OCI-LY7 (cell line): ENCODE measurements at regions not wholly inside any gene's neighbourhood (a gene's known extent, or its start where the extent isn't known, plus 50 kb on each side); places are given as distances from the start of the nearest gene placed in this dataset.

ENCODE experiments used
- BruUV-seq: library from RNA; stranded (reverse); fragments of 400-500 nt; replicated peaks from 2 replicates; lab custom pipeline; 2021; lab: Mats Ljungman, UMichigan
- CTCF ChIA-PET: fragments of 300-600 bp; sonication (Branson Sonifier 250); formaldehyde crosslinking; loops from one replicate; lab custom pipeline; 2022; ENCODE audit warnings: antibody characterized with exemption; ENCODE audit not compliant: unreplicated experiment; lab: Charles Lee
- POLR2A ChIA-PET: fragments of 300-600 bp; sonication (Branson Sonifier 250); formaldehyde crosslinking; loops from one replicate; lab custom pipeline; 2022; ENCODE audit warnings: antibody characterized with exemption; lab: Charles Lee
- DNase-seq: peaks from one replicate; pipeline ENCODE4 v3.0.0-alpha.2; 2015; ENCODE audit warnings: low spot score
- H2AFZ ChIP-seq: fragments of 200-600 bp; sonication (generic), shearing (Covaris generic); 2 replicates; pipeline ENCODE4 v1.6.1; 2014; ENCODE audit warnings: mild to moderate bottlenecking, antibody characterized with exemption, low read length, moderate library complexity
- H3K27ac ChIP-seq: fragments of 200-600 bp; sonication (generic); 2 replicates; pipeline ENCODE4 v1.5.1; 2014; ENCODE audit warnings: mixed run types, low read depth, mild to moderate bottlenecking, moderate library complexity, low read length, inconsistent platforms; ENCODE audit not compliant: poor library complexity, severe bottlenecking
- H3K36me3 ChIP-seq: fragments of 200-600 bp; sonication (generic); 2 replicates; pipeline ENCODE4 v1.6.1; 2014; ENCODE audit warnings: mild to moderate bottlenecking, antibody characterized with exemption, low read length, moderate library complexity, mixed read lengths; ENCODE audit not compliant: insufficient read depth
- H3K4me1 ChIP-seq: fragments of 200-600 bp; sonication (generic); 2 replicates; pipeline ENCODE4 v1.5.1; 2014; ENCODE audit warnings: mild to moderate bottlenecking, low read length; ENCODE audit not compliant: insufficient read depth, poor library complexity, severe bottlenecking
- H3K4me2 ChIP-seq: fragments of 200-600 bp; sonication (generic); 2 replicates; pipeline ENCODE4 v1.6.1; 2014; ENCODE audit warnings: mild to moderate bottlenecking, low read length
- H3K4me3 ChIP-seq: fragments of 200-600 bp; sonication (generic); 2 replicates; pipeline ENCODE4 v1.5.1; 2014; ENCODE audit warnings: mild to moderate bottlenecking, low read depth, low read length; ENCODE audit not compliant: poor library complexity, severe bottlenecking
- H3K79me2 ChIP-seq: fragments of 200-600 bp; sonication (generic); 2 replicates; pipeline ENCODE4 v1.6.1; 2016; ENCODE audit warnings: low read depth, mild to moderate bottlenecking, low read length, moderate library complexity, mixed read lengths; ENCODE audit not compliant: insufficient read depth
- H3K9me2 ChIP-seq: fragments of 200-600 bp; sonication (generic); 2 replicates; pipeline ENCODE4 v1.6.1; 2016; ENCODE audit warnings: mild to moderate bottlenecking, low read length, mixed read lengths; ENCODE audit not compliant: insufficient read depth
- H3K9me3 ChIP-seq: fragments of 200-600 bp; sonication (generic); 2 replicates; pipeline ENCODE4 v1.6.1; 2014; ENCODE audit warnings: mild to moderate bottlenecking, mixed run types, low read length, mixed read lengths
- H4K20me1 ChIP-seq: fragments of 200-600 bp; sonication (generic); 2 replicates; pipeline ENCODE4 v1.6.1; 2014; ENCODE audit warnings: mild to moderate bottlenecking, antibody characterized with exemption, low read length, moderate library complexity, mixed read lengths; ENCODE audit not compliant: insufficient read depth
- EZH2phosphoT487 ChIP-seq: fragments of 200-600 bp; sonication (generic); IDR thresholded peaks from 2 replicates; pipeline ENCODE4 v1.6.1; 2018; ENCODE audit warnings: low read depth, borderline replicate concordance, mild to moderate bottlenecking, mixed run types, antibody characterized with exemption, low read length, moderate library complexity, mixed read lengths
- intact Hi-C: fragments of 100-400 bp; cut with micrococcal nuclease; formaldehyde crosslinking; loops from one replicate; pipeline ENCODE4 v1.10.0; 2022; ENCODE audit not compliant: unreplicated experiment
- TF ChIP-seq, protein P1 (sequence below): fragments of 200-600 bp; sonication (generic); conservative IDR thresholded peaks from 2 replicates; pipeline ENCODE4 v1.5.1; 2014; ENCODE audit warnings: mild to moderate bottlenecking, antibody characterized with exemption, low read length, moderate library complexity, mixed read lengths

GRCh38 chr2:129469871-129470270 lies 509.6 kb upstream of the RAB6C start:
- CTCF ChIA-PET = no interaction called here
- intact Hi-C loops = no loop called here
- H3K27ac ChIP-seq = no peak overlapping the region
- no peak for DNase-seq
- H2AFZ ChIP-seq = no peak overlapping the region
- H3K4me3 ChIP-seq = no peak overlapping the region
- no peaks in the 10 kb centered on the region for H3K79me2 ChIP-seq
- no peaks in the 10 kb centered on the region for H3K36me3 ChIP-seq
- TF ChIP-seq, protein P1, sequence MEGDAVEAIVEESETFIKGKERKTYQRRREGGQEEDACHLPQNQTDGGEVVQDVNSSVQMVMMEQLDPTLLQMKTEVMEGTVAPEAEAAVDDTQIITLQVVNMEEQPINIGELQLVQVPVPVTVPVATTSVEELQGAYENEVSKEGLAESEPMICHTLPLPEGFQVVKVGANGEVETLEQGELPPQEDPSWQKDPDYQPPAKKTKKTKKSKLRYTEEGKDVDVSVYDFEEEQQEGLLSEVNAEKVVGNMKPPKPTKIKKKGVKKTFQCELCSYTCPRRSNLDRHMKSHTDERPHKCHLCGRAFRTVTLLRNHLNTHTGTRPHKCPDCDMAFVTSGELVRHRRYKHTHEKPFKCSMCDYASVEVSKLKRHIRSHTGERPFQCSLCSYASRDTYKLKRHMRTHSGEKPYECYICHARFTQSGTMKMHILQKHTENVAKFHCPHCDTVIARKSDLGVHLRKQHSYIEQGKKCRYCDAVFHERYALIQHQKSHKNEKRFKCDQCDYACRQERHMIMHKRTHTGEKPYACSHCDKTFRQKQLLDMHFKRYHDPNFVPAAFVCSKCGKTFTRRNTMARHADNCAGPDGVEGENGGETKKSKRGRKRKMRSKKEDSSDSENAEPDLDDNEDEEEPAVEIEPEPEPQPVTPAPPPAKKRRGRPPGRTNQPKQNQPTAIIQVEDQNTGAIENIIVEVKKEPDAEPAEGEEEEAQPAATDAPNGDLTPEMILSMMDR = no peak
- TF ChIP-seq EZH2phosphoT487 = no peak
- no peaks in the 10 kb centered on the region for H3K4me1 ChIP-seq
- no peak overlapping the region for H3K4me2 ChIP-seq
- no peaks in the 10 kb centered on the region for H3K9me2 ChIP-seq
- no TSS peak for BruUV-seq
- POLR2A ChIA-PET = no interaction called here
- no peaks in the 10 kb centered on the region for H4K20me1 ChIP-seq
- H3K9me3 ChIP-seq = no peaks in the 10 kb centered on the region

GRCh38 chr2:129478902-129479517 lies 500.5 kb upstream of the RAB6C start:
- no peak overlapping the region for H2AFZ ChIP-seq
- H3K79me2 ChIP-seq = no peaks in the 10 kb centered on the region
- H3K4me3 ChIP-seq = no peak overlapping the region
- H3K36me3 ChIP-seq = no peaks in the 10 kb centered on the region
- no peak for DNase-seq
- no peaks in the 10 kb centered on the region for H3K9me3 ChIP-seq
- H3K27ac ChIP-seq = no peak overlapping the region
- H3K4me1 ChIP-seq = peaks cover 16% of the 10 kb centered on the region
- no peak overlapping the region for H3K4me2 ChIP-seq
- POLR2A ChIA-PET = no interaction called here
- no TSS peak for BruUV-seq
- CTCF ChIA-PET = no interaction called here
- no peaks in the 10 kb centered on the region for H4K20me1 ChIP-seq
- H3K9me2 ChIP-seq = no peaks in the 10 kb centered on the region
- intact Hi-C loops = no loop called here
- TF ChIP-seq, protein P1 = no peak
- no peak for TF ChIP-seq EZH2phosphoT487

DNA sequence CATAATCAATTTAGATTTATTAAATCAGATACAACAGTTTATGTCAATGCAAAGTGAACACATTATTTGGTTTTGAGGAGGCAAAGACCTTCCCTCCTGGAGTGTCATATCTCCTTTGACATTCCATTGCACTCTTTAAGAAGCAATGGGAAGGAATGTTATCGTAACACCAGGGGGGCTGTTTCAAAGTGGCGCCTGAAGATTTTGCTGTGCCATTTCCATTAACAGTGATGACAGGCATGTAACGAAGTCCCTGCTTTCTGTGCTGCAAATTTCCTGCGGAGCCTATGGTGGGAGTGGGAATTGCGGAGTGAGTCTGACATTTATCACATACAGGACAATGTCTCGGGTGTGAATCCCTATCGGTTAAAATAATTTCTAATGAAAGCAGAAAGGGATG lies 499.6 kb upstream of the RAB6C start:
- H3K36me3 ChIP-seq = no peaks in the 10 kb centered on the region
- no TSS peak for BruUV-seq
- no peak overlapping the region for H3K27ac ChIP-seq
- no peaks in the 10 kb centered on the region for H4K20me1 ChIP-seq
- no peak overlapping the region for H2AFZ ChIP-seq
- no peak for DNase-seq
- no peaks in the 10 kb centered on the region for H3K9me2 ChIP-seq
- ChIA-PET CTCF (no interaction called here), POLR2A (no interaction called here)
- no peak overlapping the region for H3K4me3 ChIP-seq
- no peak for TF ChIP-seq EZH2phosphoT487
- TF ChIP-seq, protein P1 = no peak
- H3K4me1 ChIP-seq = peaks cover 18% of the 10 kb centered on the region
- intact Hi-C loops = no loop called here
- H3K79me2 ChIP-seq = no peaks in the 10 kb centered on the region
- H3K4me2 ChIP-seq = no peak overlapping the region
- H3K9me3 ChIP-seq = no peaks in the 10 kb centered on the region
